Glutamatergic neuron (in vitro differentiated cells): ENCODE measurements at regions not wholly inside any gene's neighbourhood (a gene's known extent, or its start where the extent isn't known, plus 50 kb on each side); places are given as distances from the start of the nearest gene placed in this dataset.

Experiments used
- DNase-seq: peaks from one replicate; pipeline ENCODE4 v3.0.0; 2022
- H3K27ac Mint-ChIP-seq: one replicate; pipeline ENCODE4 v1.8.0; 2020; ENCODE audit warnings: mild to moderate bottlenecking, mixed read lengths, inconsistent platforms; ENCODE audit not compliant: unreplicated experiment
- H3K27me3 Mint-ChIP-seq: one replicate; pipeline ENCODE4 v1.8.0; 2020; ENCODE audit warnings: mild to moderate bottlenecking, moderate library complexity, mixed read lengths, inconsistent platforms; ENCODE audit not compliant: unreplicated experiment
- H3K36me3 Mint-ChIP-seq: one replicate; pipeline ENCODE4 v1.8.0; 2020; ENCODE audit warnings: mild to moderate bottlenecking, mixed read lengths, inconsistent platforms; ENCODE audit not compliant: unreplicated experiment
- H3K4me1 Mint-ChIP-seq: one replicate; pipeline ENCODE4 v1.8.0; 2020; ENCODE audit warnings: mild to moderate bottlenecking, low read depth, mixed read lengths, inconsistent platforms; ENCODE audit not compliant: unreplicated experiment
- H3K4me3 Mint-ChIP-seq: one replicate; pipeline ENCODE4 v1.8.0; 2020; ENCODE audit warnings: mild to moderate bottlenecking, mixed read lengths, inconsistent platforms; ENCODE audit not compliant: unreplicated experiment
- H3K9me3 Mint-ChIP-seq: one replicate; pipeline ENCODE4 v1.8.0; 2020; ENCODE audit warnings: mild to moderate bottlenecking, moderate library complexity, mixed read lengths, inconsistent platforms; ENCODE audit not compliant: unreplicated experiment
- CTCF ChIP-seq: fragments of 200-600 bp; sonication (generic); IDR thresholded peaks from one replicate; pipeline ENCODE4 v1.5.0; 2021; ENCODE audit not compliant: partially characterized antibody, unreplicated experiment

GRCh38 chr16:9545522-9546437 lies 454.3 kb downstream of the HAPSTR1 start:
- Mint-ChIP-seq H3K27ac (no peak overlapping the region), H3K36me3 (no peaks in the 10 kb centered on the region), H3K9me3 (no peaks in the 10 kb centered on the region), H3K27me3 (peaks cover 2% of the 10 kb centered on the region), H3K4me1 (no peaks in the 10 kb centered on the region), H3K4me3 (no peak overlapping the region)
- DNase-seq: no peak
- TF ChIP-seq CTCF: no peak

GRCh38 chr16:9546438-9546786 lies 455.0 kb downstream of the HAPSTR1 start:
- no peak for TF ChIP-seq CTCF
- Mint-ChIP-seq H3K4me3 (no peak overlapping the region), H3K9me3 (no peaks in the 10 kb centered on the region), H3K4me1 (no peaks in the 10 kb centered on the region), H3K36me3 (no peaks in the 10 kb centered on the region), H3K27ac (no peak overlapping the region), H3K27me3 (peaks cover 2% of the 10 kb centered on the region)
- DNase-seq: no peak

- no peak for TF ChIP-seq CTCF
- no peak for DNase-seq
- Mint-ChIP-seq H3K27ac (no peak overlapping the region), H3K4me1 (no peaks in the 10 kb centered on the region), H3K4me3 (no peak overlapping the region), H3K36me3 (no peaks in the 10 kb centered on the region), H3K27me3 (peaks cover 4% of the 10 kb centered on the region), H3K9me3 (no peaks in the 10 kb centered on the region)
Observed at GRCh38 chr16:9549487-9549886, 458.0 kb downstream of the HAPSTR1 start.

- DNase-seq: no peak
- Mint-ChIP-seq H3K27me3 (peaks cover 2% of the 10 kb centered on the region), H3K9me3 (no peaks in the 10 kb centered on the region), H3K27ac (no peak overlapping the region), H3K36me3 (no peaks in the 10 kb centered on the region), H3K4me3 (no peak overlapping the region), H3K4me1 (no peaks in the 10 kb centered on the region)
- no peak for TF ChIP-seq CTCF
Observed at GRCh38 chr16:9555051-9555450, 463.6 kb downstream of the HAPSTR1 start.

- DNase-seq: no peak
Observed at GRCh38 chr16:9556949-9557665, 465.7 kb downstream of the HAPSTR1 start.

More at GRCh38 chr16:9556949-9557665, 465.7 kb downstream of the HAPSTR1 start:
- no peaks in the 10 kb centered on the region for H3K36me3 Mint-ChIP-seq
- no peaks in the 10 kb centered on the region for H3K4me1 Mint-ChIP-seq
- no peak overlapping the region for H3K27ac Mint-ChIP-seq
- peaks cover 2% of the 10 kb centered on the region for H3K27me3 Mint-ChIP-seq
- H3K9me3 Mint-ChIP-seq: peaks cover 3% of the 10 kb centered on the region
- no peak overlapping the region for H3K4me3 Mint-ChIP-seq
- no peak for TF ChIP-seq CTCF
